IPS-18a (cell line): ENCODE measurements at regions not wholly inside any gene's neighbourhood (a gene's known extent, or its start where the extent isn't known, plus 50 kb on each side); places are given as distances from the start of the nearest gene placed in this dataset.
"Not testable (repeated sequence)": the region's sequence is repeated elsewhere in the genome, so short reads cannot be mapped to it uniquely, and the experiment has no call there.

Experiments
- H3K27ac ChIP-seq: one replicate; pipeline ENCODE4 v1.5.1; 2013; ENCODE audit warnings: low read length
- H3K27me3 ChIP-seq: one replicate; pipeline ENCODE4 v1.6.1; 2013; ENCODE audit warnings: mild to moderate bottlenecking, low read length; ENCODE audit not compliant: control insufficient read depth, insufficient read depth
- H3K36me3 ChIP-seq: one replicate; pipeline ENCODE4 v1.6.1; 2013; ENCODE audit warnings: low read depth, low read length; ENCODE audit not compliant: control insufficient read depth
- H3K4me1 ChIP-seq: one replicate; pipeline ENCODE4 v1.6.1; 2013; ENCODE audit warnings: low read depth, low read length; ENCODE audit not compliant: control insufficient read depth
- H3K4me3 ChIP-seq: one replicate; pipeline ENCODE4 v1.5.1; 2013; ENCODE audit warnings: low read length
- H3K9ac ChIP-seq: one replicate; pipeline ENCODE4 v1.6.1; 2013; ENCODE audit warnings: mild to moderate bottlenecking, low read length, moderate library complexity
- H3K9me3 ChIP-seq: one replicate; pipeline ENCODE4 v1.6.1; 2013; ENCODE audit warnings: low read depth, low read length; ENCODE audit not compliant: control insufficient read depth

DNA sequence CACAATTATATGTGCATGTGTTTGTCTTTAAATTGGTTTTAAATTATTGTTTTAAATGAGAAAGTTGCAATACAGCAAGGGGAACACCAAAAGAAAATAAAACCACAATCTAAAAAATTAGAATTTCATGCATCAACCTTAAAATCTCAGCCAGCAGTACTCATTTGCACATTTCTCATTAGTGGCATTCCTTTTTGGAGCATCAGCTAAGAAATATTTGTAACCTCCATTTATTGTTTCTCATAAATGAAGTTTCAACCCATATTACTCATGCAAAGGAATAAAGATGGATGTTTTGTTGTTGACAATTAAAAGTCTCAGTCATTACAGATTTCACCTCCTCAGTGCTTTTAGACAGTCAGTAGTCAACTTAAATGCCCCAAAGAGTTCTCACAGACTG, 160.1 kb downstream of the TBX15 start:
- H3K9me3 ChIP-seq: peaks cover 3% of the 10 kb centered on the region
- no peak overlapping the region for H3K9ac ChIP-seq
- no peaks in the 10 kb centered on the region for H3K4me1 ChIP-seq
- no peak overlapping the region for H3K4me3 ChIP-seq
- H3K36me3 ChIP-seq: no peaks in the 10 kb centered on the region
- no peak overlapping the region for H3K27ac ChIP-seq
- H3K27me3 ChIP-seq: no peaks in the 10 kb centered on the region

- no peaks in the 10 kb centered on the region for H3K4me1 ChIP-seq
- H3K9ac ChIP-seq: no peak overlapping the region
- no peak overlapping the region for H3K27ac ChIP-seq
- H3K27me3 ChIP-seq: no peaks in the 10 kb centered on the region
- peaks cover 3% of the 10 kb centered on the region for H3K9me3 ChIP-seq
- H3K4me3 ChIP-seq: no peak overlapping the region
- no peaks in the 10 kb centered on the region for H3K36me3 ChIP-seq
Measured at GRCh38 chr1:118827636-118828035, 160.5 kb downstream of the TBX15 start.

DNA sequence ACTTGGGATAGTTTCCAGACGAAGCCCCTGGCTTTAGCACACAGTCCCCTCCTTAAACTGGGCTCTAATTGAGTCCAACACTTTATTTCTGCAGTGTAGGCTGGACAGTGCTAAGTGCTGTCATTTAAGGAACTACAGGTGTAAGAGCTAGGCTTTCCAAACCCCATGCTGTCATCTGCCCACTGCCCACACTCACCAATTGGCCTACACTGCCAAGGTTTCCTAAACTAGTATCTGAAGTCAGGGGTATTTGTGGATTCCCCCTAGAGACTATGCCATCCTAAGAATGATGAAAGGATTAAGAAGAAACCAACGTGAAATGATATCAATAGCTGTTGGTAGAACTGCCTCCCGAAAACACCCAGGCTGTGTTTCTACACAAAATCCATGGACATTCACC, 160.9 kb downstream of the TBX15 start:
- H3K27me3 ChIP-seq: no peaks in the 10 kb centered on the region
- H3K4me3 ChIP-seq: no peak overlapping the region
- H3K27ac ChIP-seq: no peak overlapping the region
- peaks cover 3% of the 10 kb centered on the region for H3K9me3 ChIP-seq
- no peaks in the 10 kb centered on the region for H3K4me1 ChIP-seq
- H3K9ac ChIP-seq: no peak overlapping the region
- H3K36me3 ChIP-seq: no peaks in the 10 kb centered on the region

DNA sequence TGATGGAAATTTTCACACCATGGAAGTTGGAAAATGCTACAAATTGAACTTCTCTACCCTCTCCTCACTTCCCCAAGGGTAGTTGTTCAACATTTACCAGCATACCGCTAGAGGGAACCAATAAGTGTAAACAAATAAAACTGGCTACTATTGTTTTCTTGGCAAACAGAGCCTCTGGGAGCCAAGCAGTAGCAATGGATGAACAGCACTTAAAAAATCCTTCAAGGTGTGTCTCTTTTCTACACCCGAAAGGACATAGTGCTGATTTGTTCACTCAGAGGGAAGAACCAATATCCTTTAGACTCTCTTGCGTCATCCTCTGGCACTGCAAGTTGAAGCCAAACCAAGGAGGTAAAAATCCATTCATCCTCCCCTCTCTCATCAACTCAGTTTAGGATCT, 161.5 kb downstream of the TBX15 start:
- no peak overlapping the region for H3K9ac ChIP-seq
- H3K36me3 ChIP-seq: no peaks in the 10 kb centered on the region
- no peaks in the 10 kb centered on the region for H3K27me3 ChIP-seq
- H3K27ac ChIP-seq: no peak overlapping the region
- H3K4me3 ChIP-seq: no peak overlapping the region
- no peaks in the 10 kb centered on the region for H3K4me1 ChIP-seq
- peaks cover 3% of the 10 kb centered on the region for H3K9me3 ChIP-seq

GRCh38 chr1:118825619-118826018, 162.5 kb downstream of the TBX15 start:
- H3K27me3 ChIP-seq: no peaks in the 10 kb centered on the region
- no peaks in the 10 kb centered on the region for H3K4me1 ChIP-seq
- H3K9me3 ChIP-seq: no peaks in the 10 kb centered on the region
- H3K36me3 ChIP-seq: no peaks in the 10 kb centered on the region
- H3K4me3 ChIP-seq: no peak overlapping the region
- no peak overlapping the region for H3K9ac ChIP-seq
- no peak overlapping the region for H3K27ac ChIP-seq

- Histone ChIP-seq H3K9me3 (no peaks in the 10 kb centered on the region), H3K9ac (no peak overlapping the region), H3K27ac (no peak overlapping the region), H3K4me1 (no peaks in the 10 kb centered on the region), H3K36me3 (no peaks in the 10 kb centered on the region), H3K27me3 (no peaks in the 10 kb centered on the region), H3K4me3 (no peak overlapping the region)
Measured at GRCh38 chr1:118821801-118822200, 166.3 kb downstream of the TBX15 start.

DNA sequence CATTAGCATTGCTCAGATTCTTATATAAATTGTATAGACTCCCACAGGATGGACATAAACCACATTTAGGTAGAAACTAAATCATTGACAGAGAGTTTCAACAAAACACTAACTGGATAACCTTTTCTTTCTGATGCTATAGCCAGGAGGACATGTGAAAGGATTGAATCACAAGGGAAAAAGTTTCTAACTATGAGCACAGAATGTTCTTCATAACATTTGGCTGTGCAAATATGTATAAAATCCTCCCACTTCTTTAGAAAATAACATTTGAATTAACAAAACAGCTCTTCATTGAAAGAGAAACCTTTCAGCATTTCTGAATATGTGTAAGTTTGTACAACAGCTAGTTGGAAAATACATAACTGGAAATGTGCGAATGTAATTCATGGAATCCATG, 167.3 kb downstream of the TBX15 start:
- H3K9me3 ChIP-seq: no peaks in the 10 kb centered on the region
- no peak overlapping the region for H3K4me3 ChIP-seq
- H3K27me3 ChIP-seq: no peaks in the 10 kb centered on the region
- no peaks in the 10 kb centered on the region for H3K4me1 ChIP-seq
- H3K9ac ChIP-seq: no peak overlapping the region
- H3K36me3 ChIP-seq: no peaks in the 10 kb centered on the region
- H3K27ac ChIP-seq: no peak overlapping the region

DNA sequence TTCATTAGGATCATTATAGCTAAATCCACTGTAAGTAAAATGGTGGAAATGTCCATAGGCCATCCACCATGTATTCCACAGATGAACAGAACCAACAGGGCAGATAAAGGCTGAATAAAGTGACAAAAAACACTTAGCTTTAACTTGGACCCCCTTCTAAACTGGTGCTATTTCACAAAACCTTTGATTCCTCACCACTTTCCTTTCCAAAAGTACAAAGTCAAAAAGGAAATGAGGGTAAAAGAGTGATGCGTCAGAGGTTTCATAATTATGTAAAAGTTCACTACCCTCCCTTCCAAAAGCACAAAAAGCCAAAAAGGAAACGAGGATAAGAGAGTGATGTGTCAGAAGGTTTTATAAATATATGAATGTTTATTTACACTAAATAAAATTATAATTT, 172.2 kb downstream of the TBX15 start:
- Histone ChIP-seq H3K9me3 (no peaks in the 10 kb centered on the region), H3K36me3 (no peaks in the 10 kb centered on the region), H3K4me1 (no peaks in the 10 kb centered on the region), H3K4me3 (no peak overlapping the region), H3K9ac (no peak overlapping the region), H3K27me3 (no peaks in the 10 kb centered on the region), H3K27ac (no peak overlapping the region)

DNA sequence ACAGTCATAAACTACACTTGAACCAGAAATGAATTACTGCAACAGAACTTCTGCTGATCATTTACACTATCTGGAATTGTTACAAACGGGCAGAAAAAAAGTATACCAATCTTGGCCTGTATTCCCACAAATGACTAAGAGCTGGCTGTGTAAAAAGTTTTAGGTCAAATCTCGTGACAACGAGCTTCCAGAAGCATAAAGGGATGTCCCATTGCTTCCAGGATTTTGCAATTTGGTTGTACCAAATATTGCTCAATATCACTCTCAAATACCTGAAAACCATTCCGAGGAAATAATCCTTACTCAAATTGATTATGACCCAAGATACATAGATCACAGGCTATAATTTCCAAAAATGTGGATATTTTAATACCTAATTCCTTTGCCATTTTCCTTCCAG, 175.6 kb downstream of the TBX15 start:
- Histone ChIP-seq H3K27me3 (no peaks in the 10 kb centered on the region), H3K9me3 (no peaks in the 10 kb centered on the region), H3K9ac (no peak overlapping the region), H3K4me1 (no peaks in the 10 kb centered on the region), H3K27ac (no peak overlapping the region), H3K36me3 (no peaks in the 10 kb centered on the region), H3K4me3 (no peak overlapping the region)

DNA sequence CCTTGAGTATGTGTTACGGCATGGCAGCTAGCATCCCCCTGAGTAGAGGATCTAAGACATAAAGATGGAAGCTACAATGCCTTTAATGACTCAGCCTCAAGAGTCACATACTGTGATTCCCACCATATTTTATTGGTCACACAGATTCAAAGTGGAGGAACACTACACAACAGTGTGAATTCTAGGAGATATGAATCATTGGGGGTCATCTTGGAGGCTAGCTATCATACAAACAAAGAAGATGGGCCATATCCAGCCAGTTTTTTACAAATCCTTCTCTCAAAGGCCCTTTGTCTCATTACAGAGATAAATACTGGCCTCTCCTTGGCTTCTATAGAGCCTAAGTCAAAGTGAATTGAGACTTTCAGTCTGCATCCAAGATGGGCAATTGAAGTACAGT, 177.0 kb downstream of the TBX15 start:
- Histone ChIP-seq H3K9ac (no peak overlapping the region), H3K9me3 (no peaks in the 10 kb centered on the region), H3K27me3 (no peaks in the 10 kb centered on the region), H3K36me3 (no peaks in the 10 kb centered on the region), H3K4me3 (no peak overlapping the region), H3K27ac (no peak overlapping the region), H3K4me1 (no peaks in the 10 kb centered on the region)

GRCh38 chr1:118809586-118809985, 178.6 kb downstream of the TBX15 start:
- Histone ChIP-seq H3K4me1 (no peaks in the 10 kb centered on the region), H3K36me3 (no peaks in the 10 kb centered on the region), H3K9ac (no peak overlapping the region), H3K4me3 (no peak overlapping the region), H3K27ac (no peak overlapping the region), H3K9me3 (no peaks in the 10 kb centered on the region), H3K27me3 (no peaks in the 10 kb centered on the region)

DNA sequence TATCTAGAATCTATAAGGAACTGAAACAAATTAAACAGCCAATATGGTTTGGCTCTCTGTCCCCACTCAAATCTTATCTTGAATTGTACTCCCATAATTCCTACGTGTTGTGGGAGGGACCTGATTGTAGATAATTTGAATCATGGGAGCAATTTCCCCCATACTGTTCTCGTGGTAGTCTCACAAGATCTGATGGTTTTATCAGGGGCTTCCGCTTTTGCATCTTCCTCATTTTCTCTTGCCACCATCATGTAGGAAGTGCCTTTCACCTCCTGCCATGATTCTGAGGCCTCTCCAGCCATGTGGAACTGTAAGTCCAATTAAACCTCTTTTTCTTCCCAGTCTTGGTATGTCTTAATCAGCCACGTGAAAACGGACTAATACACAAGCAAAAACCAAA, 185.0 kb downstream of the TBX15 start:
- not testable (repeated sequence) for H3K4me3 ChIP-seq, H3K27me3 ChIP-seq, H3K9me3 ChIP-seq

More for the DNA sequence above, 185.0 kb downstream of the TBX15 start:
- H3K4me1 ChIP-seq, H3K9ac ChIP-seq, H3K36me3 ChIP-seq, H3K27ac ChIP-seq: not testable (repeated sequence)
